HEK293 (cell line): ENCODE measurements at regions not wholly inside any gene's neighbourhood (a gene's known extent, or its start where the extent isn't known, plus 50 kb on each side); places are given as distances from the start of the nearest gene placed in this dataset.

ENCODE experiments used
- CTCF ChIA-PET: fragments of 350-600 bp; formaldehyde crosslinking; extraction: SDS; loops from one replicate; lab custom pipeline; 2021; ENCODE audit warnings: antibody characterized with exemption; lab: Yijun Ruan, JAX
- POLR2A ChIA-PET: fragments of 300-600 bp; formaldehyde crosslinking; extraction: SDS; loops from one replicate; lab custom pipeline; 2020; ENCODE audit warnings: antibody characterized with exemption, inconsistent platforms; lab: Yijun Ruan, JAX
- H3K27ac ChIP-seq: fragments of 200-500 bp; sonication (Bioruptor generic); 2 replicates; pipeline ENCODE4 v1.5.1; 2014; ENCODE audit warnings: low read depth, low read length, control low read depth, inconsistent platforms; ENCODE audit errors: extremely low read depth
- H3K36me3 ChIP-seq, 2 experiments: fragments of 200-500 bp in 1 of 2; sonication (Bioruptor generic) in 1 of 2; 1 replicate in 1 of 2; 2 replicates in 1 of 2; pipeline ENCODE4 v1.5.1; 2014 to 2017; ENCODE audit warnings: inconsistent platforms in 2 of 2, low read length in 2 of 2; ENCODE audit not compliant: control insufficient read depth in 2 of 2, insufficient read depth in 1 of 2
- H3K4me1 ChIP-seq: fragments of 200-500 bp; sonication (Bioruptor generic); 2 replicates; pipeline ENCODE4 v1.5.1; 2014; ENCODE audit warnings: mild to moderate bottlenecking, low read length, inconsistent platforms; ENCODE audit not compliant: control insufficient read depth, insufficient read depth
- H3K4me3 ChIP-seq: 2 replicates; pipeline ENCODE4 v1.5.1; 2011; ENCODE audit warnings: low read depth, mild to moderate bottlenecking, control low read depth, low read length, moderate library complexity
- H3K9me3 ChIP-seq: fragments of 200-500 bp; sonication (Bioruptor generic); 2 replicates; pipeline ENCODE4 v1.5.1; 2014; ENCODE audit warnings: low read depth, low read length, inconsistent platforms; ENCODE audit not compliant: control insufficient read depth, insufficient read depth
- GFI1B ChIP-seq: fragments of 450-650 bp; formaldehyde crosslinking; IDR thresholded peaks from 2 replicates; pipeline ENCODE4 v1.5.1; 2016; ENCODE audit warnings: missing biosample characterization, missing genetic modification characterization
- HOXC10 ChIP-seq: sonication (generic); formaldehyde crosslinking; IDR thresholded peaks from 2 replicates; pipeline ENCODE4 v1.8.1; 2023; ENCODE audit warnings: mild to moderate bottlenecking, missing genetic modification reagents
- IKZF3 ChIP-seq: fragments of 450-650 bp; IDR thresholded peaks from 2 replicates; pipeline ENCODE4 v1.5.0; 2018; ENCODE audit warnings: missing biosample characterization, mild to moderate bottlenecking, missing genetic modification characterization, moderate library complexity
- KLF1 ChIP-seq: fragments of 450-650 bp; formaldehyde crosslinking; IDR thresholded peaks from 2 replicates; pipeline ENCODE4 v1.5.1; 2016; ENCODE audit warnings: missing biosample characterization, missing genetic modification characterization
- KLF7 ChIP-seq: fragments of 450-650 bp; formaldehyde crosslinking; IDR thresholded peaks from 2 replicates; pipeline ENCODE4 v1.5.1; 2016; ENCODE audit warnings: missing biosample characterization, missing genetic modification characterization, borderline replicate concordance
- MYNN ChIP-seq: fragments of 450-650 bp; formaldehyde crosslinking; IDR thresholded peaks from 2 replicates; pipeline ENCODE4 v1.5.1; 2016; ENCODE audit warnings: missing biosample characterization, missing genetic modification characterization, borderline replicate concordance
- SCRT1 ChIP-seq: fragments of 450-650 bp; formaldehyde crosslinking; IDR thresholded peaks from 2 replicates; pipeline ENCODE4 v1.5.1; 2016; ENCODE audit warnings: missing biosample characterization, missing genetic modification characterization, borderline replicate concordance
- SCRT2 ChIP-seq: fragments of 450-650 bp; formaldehyde crosslinking; IDR thresholded peaks from 2 replicates; pipeline ENCODE4 v1.5.1; 2016; ENCODE audit warnings: missing biosample characterization, missing genetic modification characterization
- SP2 ChIP-seq: fragments of 450-650 bp; formaldehyde crosslinking; IDR thresholded peaks from 2 replicates; pipeline ENCODE4 v1.5.1; 2016; ENCODE audit warnings: missing biosample characterization, missing genetic modification characterization
- TCF7L2 ChIP-seq: IDR thresholded peaks from 2 replicates; pipeline ENCODE4 v1.6.1; 2011; ENCODE audit warnings: low read depth, mild to moderate bottlenecking, inconsistent platforms, low read length, moderate library complexity, borderline replicate concordance
- WT1 ChIP-seq: fragments of 450-650 bp; formaldehyde crosslinking; IDR thresholded peaks from 2 replicates; pipeline ENCODE4 v1.5.1; 2016; ENCODE audit warnings: missing biosample characterization, missing genetic modification characterization
- YY1 ChIP-seq: fragments of 450-650 bp; formaldehyde crosslinking; IDR thresholded peaks from 2 replicates; pipeline ENCODE4 v1.5.1; 2018; ENCODE audit warnings: missing biosample characterization, missing genetic modification characterization
- ZBTB17 ChIP-seq: fragments of 450-650 bp; formaldehyde crosslinking; IDR thresholded peaks from 2 replicates; pipeline ENCODE4 v1.5.1; 2016; ENCODE audit warnings: missing biosample characterization, missing genetic modification characterization
- ZBTB48 ChIP-seq: fragments of 450-650 bp; formaldehyde crosslinking; IDR thresholded peaks from 2 replicates; pipeline ENCODE4 v1.5.1; 2016; ENCODE audit warnings: missing biosample characterization, missing genetic modification characterization
- ZFP41 ChIP-seq: fragments of 450-650 bp; formaldehyde crosslinking; IDR thresholded peaks from 2 replicates; pipeline ENCODE4 v1.5.1; 2016; ENCODE audit warnings: missing biosample characterization, missing genetic modification characterization, borderline replicate concordance
- ZNF280D ChIP-seq: fragments of 450-650 bp; formaldehyde crosslinking; IDR thresholded peaks from 2 replicates; pipeline ENCODE4 v1.5.1; 2016; ENCODE audit warnings: missing biosample characterization, missing genetic modification characterization
- ZNF292 ChIP-seq: fragments of 450-650 bp; formaldehyde crosslinking; IDR thresholded peaks from 2 replicates; pipeline ENCODE4 v1.5.1; 2016; ENCODE audit warnings: low read depth, missing biosample characterization, missing genetic modification characterization, borderline replicate concordance
- ZNF560 ChIP-seq: fragments of 450-650 bp; formaldehyde crosslinking; IDR thresholded peaks from 2 replicates; pipeline ENCODE4 v1.5.1; 2017; ENCODE audit warnings: missing biosample characterization, missing genetic modification characterization, borderline replicate concordance
- ZNF561 ChIP-seq: fragments of 450-650 bp; IDR thresholded peaks from 2 replicates; pipeline ENCODE4 v1.5.1; 2018; ENCODE audit warnings: missing biosample characterization, missing genetic modification characterization, borderline replicate concordance
- ZNF585B ChIP-seq: fragments of 450-650 bp; formaldehyde crosslinking; IDR thresholded peaks from 2 replicates; pipeline ENCODE4 v1.5.1; 2016; ENCODE audit warnings: missing biosample characterization, missing genetic modification characterization

- ChIA-PET CTCF (no interaction called here), POLR2A (no interaction called here)
- Histone ChIP-seq H3K36me3 (no peaks in the 10 kb centered on the region), H3K9me3 (no peaks in the 10 kb centered on the region), H3K4me1 (no peaks in the 10 kb centered on the region), H3K4me3 (no peak overlapping the region), H3K27ac (no peak overlapping the region)
- TF ChIP-seq ZBTB48 (tag by site-specific recombination) (no peak), ZNF561 (tag by site-specific recombination) (no peak), ZNF585B (tag by site-specific recombination) (peak; percentile 79), IKZF3 (no peak)
Observed at GRCh38 chr5:156142867-156143266, 184.1 kb upstream of the SGCD start.

- ChIA-PET POLR2A (no interaction called here), CTCF (no interaction called here)
- TF ChIP-seq MYNN (tag by site-specific recombination) (no peak), ZNF560 (no peak), KLF7 (tag by site-specific recombination) (no peak), TCF7L2 (no peak), GFI1B (tag by site-specific recombination) (no peak), ZBTB17 (tag by site-specific recombination) (no peak), ZFP41 (tag by site-specific recombination) (no peak), ZNF292 (no peak), SCRT1 (tag by site-specific recombination) (no peak), SCRT2 (no peak), KLF1 (tag by site-specific recombination) (no peak), ZNF280D (tag by site-specific recombination) (no peak)
- Histone ChIP-seq H3K9me3 (no peaks in the 10 kb centered on the region), H3K4me3 (no peak overlapping the region), H3K36me3 (no peaks in the 10 kb centered on the region), H3K27ac (no peak overlapping the region), H3K4me1 (no peaks in the 10 kb centered on the region)
Observed at GRCh38 chr5:156147261-156147943, 179.6 kb upstream of the SGCD start.

GRCh38 chr5:156147944-156148285 is 179.0 kb upstream of the SGCD start:
- CTCF ChIA-PET, result no interaction called here

More at GRCh38 chr5:156147944-156148285, 179.0 kb upstream of the SGCD start:
- Histone ChIP-seq H3K4me3 (no peak overlapping the region), H3K27ac (no peak overlapping the region), H3K9me3 (no peaks in the 10 kb centered on the region), H3K4me1 (no peaks in the 10 kb centered on the region), H3K36me3 (no peaks in the 10 kb centered on the region)
- POLR2A ChIA-PET, result no interaction called here
- no peak for TF ChIP-seq ZNF585B (tag by site-specific recombination)
- no peak for TF ChIP-seq WT1 (tag by site-specific recombination)
- no peak for TF ChIP-seq YY1 (tag by site-specific recombination)
- no peak for TF ChIP-seq ZNF292
- no peak for TF ChIP-seq HOXC10 (CRISPR knock-in tag)
- no peak for TF ChIP-seq SP2
